ENCODE measurements at regions not wholly inside any gene's neighbourhood (a gene's known extent, or its start where the extent isn't known, plus 50 kb on each side); places are given as distances from the start of the nearest gene placed in this dataset.

DNA sequence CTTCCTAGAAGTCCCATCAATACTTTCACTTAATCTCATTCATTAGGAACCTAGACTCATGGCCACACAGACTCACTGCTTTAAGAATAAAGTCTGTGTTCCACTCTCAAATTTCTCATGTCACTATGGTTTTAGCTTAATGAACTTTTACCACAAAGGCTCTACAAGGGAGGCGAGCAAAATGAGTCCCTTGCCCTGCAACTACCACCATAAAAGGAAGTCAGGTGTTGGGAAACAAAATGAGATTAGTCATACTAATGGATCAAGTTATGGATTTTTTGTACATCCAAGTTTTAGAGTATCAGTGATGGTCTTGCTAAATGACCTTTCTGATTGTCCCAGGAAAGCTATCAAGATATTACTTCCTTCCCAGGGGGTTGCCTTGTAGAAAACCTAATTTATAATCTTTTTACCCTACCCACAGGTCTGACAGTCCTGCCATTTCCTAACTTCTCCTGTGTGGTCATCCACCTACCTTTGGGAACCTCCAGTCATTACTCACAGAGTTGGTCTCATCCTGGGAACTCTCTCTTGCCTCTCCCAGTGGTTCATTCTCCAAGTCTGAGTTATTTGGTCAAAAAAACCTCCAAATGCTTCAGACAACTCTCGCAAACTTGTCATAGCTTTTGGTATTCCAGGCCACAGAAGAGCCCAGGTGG, 51.8 kb upstream of the SLC16A1 start:
- no peak for DNase-seq

GRCh38 chr1:113008365-113008714, 52.3 kb upstream of the SLC16A1 start:
- DNase-seq = no peak

- DNase-seq = no peak
These were observed 56.2 kb upstream of the SLC16A1 start for GRCh38 chr1:113012149-113012548.

- DNase-seq = no peak
These were observed 57.8 kb upstream of the SLC16A1 start for GRCh38 chr1:113013823-113014222.

GRCh38 chr1:113014508-113014907, 58.5 kb upstream of the LRIG2 start:
- no peak for DNase-seq

DNA sequence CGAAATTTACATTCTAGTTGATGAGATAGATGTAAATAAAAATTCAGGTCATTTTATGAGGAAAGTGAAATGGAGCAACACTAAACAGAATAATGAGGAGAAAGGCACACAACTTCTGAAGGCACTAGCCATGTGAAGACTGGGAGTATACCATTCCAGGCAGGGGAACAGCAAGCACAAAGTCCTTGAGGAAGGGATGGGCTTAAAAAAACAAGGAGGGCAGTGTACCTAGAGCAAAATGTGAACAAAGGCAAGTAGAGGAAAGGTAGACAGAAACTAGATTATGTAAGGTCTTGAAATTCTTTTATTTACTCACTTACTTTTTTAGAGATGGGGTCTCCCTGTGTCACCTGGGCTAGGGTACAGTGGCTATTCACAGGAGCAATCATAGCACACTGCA, 54.1 kb upstream of the LRIG2 start:
- DNase-seq = no peak

DNA sequence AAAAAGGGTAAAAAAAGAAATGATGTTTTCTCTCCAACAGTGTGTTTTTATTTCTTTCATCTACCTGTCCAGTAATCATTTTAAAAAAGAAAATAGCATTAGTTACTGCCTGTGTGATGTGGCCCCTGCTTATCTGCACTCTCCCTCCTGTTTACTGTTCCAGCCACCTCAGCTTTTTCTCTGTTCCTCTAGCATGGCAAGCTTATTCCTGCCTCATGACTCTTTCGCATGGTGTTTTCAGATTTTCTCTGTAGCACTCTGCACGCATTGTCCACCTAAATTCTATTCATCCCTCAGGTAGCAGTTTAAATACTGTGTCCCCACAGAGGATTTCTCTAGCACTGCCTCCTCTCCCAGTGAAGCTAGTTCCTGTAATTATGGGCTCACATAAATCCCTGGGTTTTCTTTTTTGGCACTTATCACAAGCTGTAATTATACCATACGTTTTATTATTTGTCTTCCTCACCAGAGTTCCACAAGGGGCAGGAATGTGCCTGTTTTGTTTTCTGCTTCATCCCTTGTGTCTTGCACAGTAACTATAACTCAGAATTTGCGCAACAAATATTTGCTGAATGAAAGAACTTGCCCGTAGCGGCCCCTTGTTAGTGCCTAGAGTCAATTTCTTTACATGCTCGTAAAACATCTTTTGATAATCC, 51.4 kb upstream of the LRIG2 start:
- DNase-seq = peak; percentile 30
